ENCODE measurements at regions not wholly inside any gene's neighbourhood (a gene's known extent, or its start where the extent isn't known, plus 50 kb on each side); places are given as distances from the start of the nearest gene placed in this dataset.

DNA sequence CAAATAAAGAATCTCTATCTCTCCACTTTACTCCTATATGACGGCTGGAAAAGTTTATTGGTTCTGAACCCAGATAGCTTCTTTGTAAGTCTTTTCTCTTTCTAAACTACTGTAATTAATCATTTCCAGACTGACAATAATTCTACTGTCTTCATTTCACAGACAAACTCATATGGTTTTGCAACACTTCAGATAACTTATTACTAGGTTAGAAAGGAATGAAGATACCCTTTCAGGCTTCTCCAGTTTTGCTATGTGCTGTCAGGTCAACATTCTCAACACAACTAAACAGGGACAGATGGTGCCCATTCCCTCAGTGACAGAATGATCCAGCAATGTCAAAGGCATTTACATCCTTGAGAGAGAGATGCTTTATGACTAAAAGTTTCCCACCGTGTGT lies 198.5 kb upstream of the ITGA4 start:
- no peak for TF ChIP-seq POLR2A (IDR thresholded peaks at IDR 0.05)
- TF ChIP-seq, protein P1, sequence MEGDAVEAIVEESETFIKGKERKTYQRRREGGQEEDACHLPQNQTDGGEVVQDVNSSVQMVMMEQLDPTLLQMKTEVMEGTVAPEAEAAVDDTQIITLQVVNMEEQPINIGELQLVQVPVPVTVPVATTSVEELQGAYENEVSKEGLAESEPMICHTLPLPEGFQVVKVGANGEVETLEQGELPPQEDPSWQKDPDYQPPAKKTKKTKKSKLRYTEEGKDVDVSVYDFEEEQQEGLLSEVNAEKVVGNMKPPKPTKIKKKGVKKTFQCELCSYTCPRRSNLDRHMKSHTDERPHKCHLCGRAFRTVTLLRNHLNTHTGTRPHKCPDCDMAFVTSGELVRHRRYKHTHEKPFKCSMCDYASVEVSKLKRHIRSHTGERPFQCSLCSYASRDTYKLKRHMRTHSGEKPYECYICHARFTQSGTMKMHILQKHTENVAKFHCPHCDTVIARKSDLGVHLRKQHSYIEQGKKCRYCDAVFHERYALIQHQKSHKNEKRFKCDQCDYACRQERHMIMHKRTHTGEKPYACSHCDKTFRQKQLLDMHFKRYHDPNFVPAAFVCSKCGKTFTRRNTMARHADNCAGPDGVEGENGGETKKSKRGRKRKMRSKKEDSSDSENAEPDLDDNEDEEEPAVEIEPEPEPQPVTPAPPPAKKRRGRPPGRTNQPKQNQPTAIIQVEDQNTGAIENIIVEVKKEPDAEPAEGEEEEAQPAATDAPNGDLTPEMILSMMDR (IDR thresholded peaks at IDR 0.05), result no peak
